Choroid plexus epithelial cell (primary cell): ENCODE measurements at regions not wholly inside any gene's neighbourhood (a gene's known extent, or its start where the extent isn't known, plus 50 kb on each side); places are given as distances from the start of the nearest gene placed in this dataset.

Source experiments
- DNase-seq: peaks from one replicate; pipeline ENCODE4 v3.0.0-alpha.2; 2010; ENCODE audit warnings: low read depth
- H3K4me3 ChIP-seq: 2 replicates; pipeline ENCODE4 v1.5.1; 2011; ENCODE audit warnings: low read depth, mild to moderate bottlenecking, control low read depth, low read length, moderate library complexity
- CTCF ChIP-seq: conservative IDR thresholded peaks from 2 replicates; pipeline ENCODE4 v1.5.1; 2011; ENCODE audit warnings: low read depth, mild to moderate bottlenecking, control low read depth, inconsistent platforms, low read length, moderate library complexity

DNA sequence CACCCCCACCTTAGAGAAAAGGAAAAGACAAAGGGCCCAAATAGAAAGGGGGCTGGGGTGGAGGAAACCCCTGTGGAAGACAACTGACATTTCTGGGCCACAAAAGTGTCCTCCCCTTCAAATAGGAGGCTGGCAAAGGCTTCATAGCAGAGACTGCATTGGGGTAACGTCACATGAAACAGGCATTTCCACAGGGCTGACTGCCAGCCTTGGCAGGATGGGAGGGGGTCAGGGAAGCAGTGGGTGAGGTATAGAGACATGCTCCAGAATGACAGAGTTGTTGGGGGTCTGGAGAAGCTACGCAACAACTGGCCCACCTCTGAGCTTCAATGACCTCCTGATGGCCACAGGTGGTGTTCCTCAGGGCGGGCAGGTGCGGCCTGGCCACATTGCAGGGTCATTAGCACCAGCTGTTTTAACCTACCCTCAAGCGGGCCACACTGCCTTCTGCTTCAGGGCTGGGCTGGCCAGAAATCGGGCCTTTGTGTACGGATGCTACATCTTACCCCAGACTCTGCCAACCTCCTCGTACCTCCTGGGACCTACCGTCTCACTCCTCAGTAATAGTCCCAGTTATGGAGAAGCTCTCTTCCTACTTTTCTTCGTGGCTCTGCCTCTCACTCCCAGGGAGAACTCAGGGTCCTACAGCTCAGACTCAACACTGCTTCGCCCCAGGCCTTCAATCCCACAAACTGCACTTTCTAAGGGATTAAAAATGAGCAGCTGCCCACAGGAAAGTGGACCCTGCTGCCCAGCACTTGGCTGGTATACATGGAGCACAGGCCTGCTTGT lies 160.0 kb upstream of the NCAM1 start:
- H3K4me3 ChIP-seq, result no peak overlapping the region
- DNase-seq, result no peak
- TF ChIP-seq CTCF, result no peak

- no peak overlapping the region for H3K4me3 ChIP-seq
- no peak for DNase-seq
- no peak for TF ChIP-seq CTCF
Measured at GRCh38 chr11:112801817-112802088, 159.5 kb upstream of the NCAM1 start.

GRCh38 chr11:112805658-112806057 lies 155.6 kb upstream of the NCAM1 start:
- no peak for DNase-seq
- TF ChIP-seq CTCF, result no peak
- H3K4me3 ChIP-seq, result no peak overlapping the region

GRCh38 chr11:112806256-112806655 lies 155.0 kb upstream of the NCAM1 start:
- no peak overlapping the region for H3K4me3 ChIP-seq
- no peak for TF ChIP-seq CTCF
- no peak for DNase-seq

DNA sequence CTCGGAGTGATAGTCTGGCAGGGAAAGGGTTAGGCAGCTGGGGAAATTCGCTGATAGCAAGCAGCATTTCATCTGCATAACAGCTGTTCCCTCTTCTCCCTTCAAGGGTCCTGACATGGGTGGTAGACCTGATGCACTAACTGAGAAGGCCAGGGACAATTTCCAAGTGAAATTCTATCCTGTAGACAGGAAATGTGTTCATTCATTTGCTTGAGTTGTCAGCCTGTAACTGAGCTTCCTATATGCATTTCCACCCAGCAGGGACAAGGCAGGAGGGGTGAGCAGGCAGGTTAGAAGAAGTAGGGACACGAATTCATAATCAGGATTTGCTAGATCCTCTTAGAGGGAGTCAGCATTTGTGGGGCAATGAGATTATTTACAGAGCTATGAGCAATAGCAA lies 154.3 kb upstream of the NCAM1 start:
- TF ChIP-seq CTCF, result no peak
- no peak overlapping the region for H3K4me3 ChIP-seq
- DNase-seq, result no peak

DNA sequence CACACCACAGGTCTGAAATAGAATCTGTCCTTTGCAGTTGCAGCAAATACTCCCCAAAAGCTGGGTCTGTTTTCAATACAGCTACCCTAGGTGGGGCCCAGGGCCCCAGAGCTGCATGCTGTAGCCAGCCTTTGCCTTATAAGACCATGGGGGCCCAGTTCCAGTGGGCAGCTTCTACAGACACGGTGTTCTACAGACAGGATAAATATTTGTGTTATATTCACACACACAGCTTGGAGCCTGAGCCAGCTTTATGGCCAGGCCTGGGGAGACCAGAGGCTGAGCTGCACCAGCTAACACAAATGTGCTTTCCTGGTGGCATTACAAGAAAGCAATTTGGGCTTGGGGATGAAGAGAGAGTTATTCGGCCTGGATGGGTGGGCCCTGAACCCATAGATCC lies 151.8 kb upstream of the NCAM1 start:
- DNase-seq, result no peak
- no peak overlapping the region for H3K4me3 ChIP-seq
- TF ChIP-seq CTCF, result no peak

GRCh38 chr11:112810951-112811350 lies 150.3 kb upstream of the NCAM1 start:
- no peak for TF ChIP-seq CTCF
- DNase-seq, result no peak
- no peak overlapping the region for H3K4me3 ChIP-seq
